ENCODE measurements at regions not wholly inside any gene's neighbourhood (a gene's known extent, or its start where the extent isn't known, plus 50 kb on each side); places are given as distances from the start of the nearest gene placed in this dataset.
A peak's percentile ranks its signal among the peaks of the same experiment; 100 is the strongest.

- no peak for TF ChIP-seq SMARCC2 (IDR thresholded peaks at IDR 0.05; ENCODE audit: low read depth)
- TF ChIP-seq FOXJ2 (tag; IDR thresholded peaks at IDR 0.05), result no peak
- TF ChIP-seq GTF3C2 (IDR thresholded peaks at IDR 0.05; ENCODE audit: borderline replicate concordance, extremely low read depth, insufficient read length), result no peak
- TF ChIP-seq ZBTB9 (CRISPR knock-in tag; IDR thresholded peaks at IDR 0.05), result no peak
- TF ChIP-seq SMARCA5 (IDR thresholded peaks at IDR 0.05), result no peak
- TF ChIP-seq ERF (CRISPR knock-in tag; IDR thresholded peaks at IDR 0.05), result no peak
- no peak for TF ChIP-seq MYNN (IDR thresholded peaks at IDR 0.05)
- TF ChIP-seq MYNN (CRISPR knock-in tag; IDR thresholded peaks at IDR 0.05), result no peak
- TF ChIP-seq ETV1 (tag; conservative IDR thresholded peaks at IDR 0.05; ENCODE audit: low read depth), result peak; percentile 76
- no peak for TF ChIP-seq ZNF780A (CRISPR knock-in tag; IDR thresholded peaks at IDR 0.05)
- TF ChIP-seq L3MBTL2 (IDR thresholded peaks at IDR 0.05), result peak; percentile 80
- TF ChIP-seq LEF1 (IDR thresholded peaks at IDR 0.05), result peak; percentile 62; the same call in 1 of the 2 replicates
- TF ChIP-seq ZNF197 (CRISPR knock-in tag; IDR thresholded peaks at IDR 0.05; ENCODE audit: low read depth), result 0 out of 2 replicates have a peak, but pooled peaks have one; percentile 42
- no peak for TF ChIP-seq ID3 (CRISPR knock-in tag; IDR thresholded peaks at IDR 0.05)
- no peak for TF ChIP-seq ID3 (tag; IDR thresholded peaks at IDR 0.05)
- no peak for TF ChIP-seq SP2 (IDR thresholded peaks at IDR 0.05; ENCODE audit: extremely low read depth, low read depth, low read length, poor library complexity, severe bottlenecking)
- no peak for TF ChIP-seq PTTG1 (tag; IDR thresholded peaks at IDR 0.05; ENCODE audit: low read depth)
- TF ChIP-seq PBX2 (CRISPR knock-in tag; IDR thresholded peaks at IDR 0.05; ENCODE audit: low read depth), result no peak
- TF ChIP-seq PBX2 (tag; conservative IDR thresholded peaks at IDR 0.05; ENCODE audit: low read depth), result no peak; the same call in 1 of the 2 replicates
- no peak for TF ChIP-seq NR0B1 (IDR thresholded peaks at IDR 0.05; ENCODE audit: partially characterized antibody)
- no peak for TF ChIP-seq MCM5 (IDR thresholded peaks at IDR 0.05; ENCODE audit: low read depth)
- no peak for TF ChIP-seq RFX5 (IDR thresholded peaks at IDR 0.05; ENCODE audit: low read depth, low read length)
These were observed 234.4 kb downstream of the LOXHD1 start (continued) for GRCh38 chr18:46422552-46423055.
